ENCODE measurements at regions not wholly inside any gene's neighbourhood (a gene's known extent, or its start where the extent isn't known, plus 50 kb on each side); places are given as distances from the start of the nearest gene placed in this dataset.

- Histone ChIP-seq H3F3A (ENCODE audit: insufficient read depth, low read depth) (no peaks in the 10 kb centered on the region), H3K4me1 (replicated peaks; ENCODE audit: insufficient read depth) (no peaks in the 10 kb centered on the region), H3K27me3 (ENCODE audit: insufficient read depth, low read depth) (peaks cover 72% of the 10 kb centered on the region), H3K27ac (no peak overlapping the region), H4K20me1 (ENCODE audit: insufficient read depth) (no peaks in the 10 kb centered on the region), H3K9me2 (ENCODE audit: insufficient read depth) (no peaks in the 10 kb centered on the region), H3K4me3 (no peak overlapping the region), H3K36me3 (ENCODE audit: low read depth) (no peaks in the 10 kb centered on the region), H3K4me2 (no peak overlapping the region), H3K9me3 (ENCODE audit: insufficient read depth, low read depth) (no peaks in the 10 kb centered on the region), H3K79me2 (ENCODE audit: low read depth) (no peaks in the 10 kb centered on the region), H2AFZ (no peak overlapping the region)
- no peak for DNase-seq
- ChIA-PET CTCF (no interaction called here), POLR2A (ENCODE audit: unreplicated experiment) (no interaction called here)
- BruUV-seq (replicated peaks), result no TSS peak
- intact Hi-C loops (cut with micrococcal nuclease; ENCODE audit: unreplicated experiment), result no loop called here
- TF ChIP-seq CTCF (conservative IDR thresholded peaks at IDR 0.05) (no peak), EZH2 (IDR thresholded peaks at IDR 0.05; ENCODE audit: low read depth) (no peak)
These were observed 342.2 kb upstream of the ROPN1 start for GRCh38 chr3:124333931-124334640.

GRCh38 chr3:124336067-124336656, 344.2 kb upstream of the ROPN1 start:
- no peaks in the 10 kb centered on the region for H3K36me3 ChIP-seq (ENCODE audit: low read depth)
- H3K27me3 ChIP-seq (ENCODE audit: insufficient read depth, low read depth), result peaks cover 93% of the 10 kb centered on the region
- no peak overlapping the region for H3K4me2 ChIP-seq
- BruUV-seq (replicated peaks), result no TSS peak
- H3K79me2 ChIP-seq (ENCODE audit: low read depth), result no peaks in the 10 kb centered on the region
- no peaks in the 10 kb centered on the region for H3F3A ChIP-seq (ENCODE audit: insufficient read depth, low read depth)
- no peak for DNase-seq
- H4K20me1 ChIP-seq (ENCODE audit: insufficient read depth), result no peaks in the 10 kb centered on the region
- no peak overlapping the region for H3K4me3 ChIP-seq
- ChIA-PET CTCF (no interaction called here), POLR2A (ENCODE audit: unreplicated experiment) (interaction anchor here (0.7 kb wide), 1 partner anchor 68 kb away, joined by 4 read pairs; no protein-coding TSS in a partner anchor)
- no peak for TF ChIP-seq EZH2 (IDR thresholded peaks at IDR 0.05; ENCODE audit: low read depth)
- TF ChIP-seq CTCF (conservative IDR thresholded peaks at IDR 0.05), result no peak
- no peaks in the 10 kb centered on the region for H3K9me3 ChIP-seq (ENCODE audit: insufficient read depth, low read depth)
- no peak overlapping the region for H2AFZ ChIP-seq
- intact Hi-C loops (cut with micrococcal nuclease; ENCODE audit: unreplicated experiment), result no loop called here
- no peak overlapping the region for H3K27ac ChIP-seq
- H3K9me2 ChIP-seq (ENCODE audit: insufficient read depth), result no peaks in the 10 kb centered on the region
- no peaks in the 10 kb centered on the region for H3K4me1 ChIP-seq (replicated peaks; ENCODE audit: insufficient read depth)

GRCh38 chr3:124345845-124346244, 353.9 kb upstream of the ROPN1 start:
- no peaks in the 10 kb centered on the region for H4K20me1 ChIP-seq (ENCODE audit: insufficient read depth)
- H3K4me1 ChIP-seq (replicated peaks; ENCODE audit: insufficient read depth), result no peaks in the 10 kb centered on the region
- H3K4me2 ChIP-seq, result no peak overlapping the region
- H3K36me3 ChIP-seq (ENCODE audit: low read depth), result no peaks in the 10 kb centered on the region
- intact Hi-C loops (cut with micrococcal nuclease; ENCODE audit: unreplicated experiment), result no loop called here
- BruUV-seq (replicated peaks), result no TSS peak
- TF ChIP-seq EZH2 (IDR thresholded peaks at IDR 0.05; ENCODE audit: low read depth) (no peak), CTCF (conservative IDR thresholded peaks at IDR 0.05) (no peak)
- no peak for DNase-seq
- no peak overlapping the region for H2AFZ ChIP-seq
- H3K79me2 ChIP-seq (ENCODE audit: low read depth), result no peaks in the 10 kb centered on the region
- ChIA-PET POLR2A (ENCODE audit: unreplicated experiment) (no interaction called here), CTCF (no interaction called here)
- no peak overlapping the region for H3K27ac ChIP-seq
- H3K4me3 ChIP-seq, result no peak overlapping the region
- no peaks in the 10 kb centered on the region for H3F3A ChIP-seq (ENCODE audit: insufficient read depth, low read depth)
- H3K9me2 ChIP-seq (ENCODE audit: insufficient read depth), result no peaks in the 10 kb centered on the region
- peaks cover 34% of the 10 kb centered on the region for H3K27me3 ChIP-seq (ENCODE audit: insufficient read depth, low read depth)
- H3K9me3 ChIP-seq (ENCODE audit: insufficient read depth, low read depth), result no peaks in the 10 kb centered on the region
